ENCODE measurements at regions not wholly inside any gene's neighbourhood (a gene's known extent, or its start where the extent isn't known, plus 50 kb on each side); places are given as distances from the start of the nearest gene placed in this dataset.

GRCh38 chr4:96175871-96176270 is 336.0 kb downstream of the PDHA2 start:
- no peaks in the 10 kb centered on the region for H3K9me3 ChIP-seq (ENCODE audit: control insufficient read depth, insufficient read depth, low read depth, low read length)
- TF ChIP-seq POLR2AphosphoS5 (IDR thresholded peaks at IDR 0.05; ENCODE audit: low read depth, low read length) (no peak), TCF7L2 (IDR thresholded peaks at IDR 0.05; ENCODE audit: low read depth, low read length) (no peak), SIN3A (IDR thresholded peaks at IDR 0.05; ENCODE audit: borderline replicate concordance, insufficient read depth, low read depth, low read length) (no peak), CTCF (IDR thresholded peaks at IDR 0.05) (no peak)
- TF ChIP-seq, protein P1, sequence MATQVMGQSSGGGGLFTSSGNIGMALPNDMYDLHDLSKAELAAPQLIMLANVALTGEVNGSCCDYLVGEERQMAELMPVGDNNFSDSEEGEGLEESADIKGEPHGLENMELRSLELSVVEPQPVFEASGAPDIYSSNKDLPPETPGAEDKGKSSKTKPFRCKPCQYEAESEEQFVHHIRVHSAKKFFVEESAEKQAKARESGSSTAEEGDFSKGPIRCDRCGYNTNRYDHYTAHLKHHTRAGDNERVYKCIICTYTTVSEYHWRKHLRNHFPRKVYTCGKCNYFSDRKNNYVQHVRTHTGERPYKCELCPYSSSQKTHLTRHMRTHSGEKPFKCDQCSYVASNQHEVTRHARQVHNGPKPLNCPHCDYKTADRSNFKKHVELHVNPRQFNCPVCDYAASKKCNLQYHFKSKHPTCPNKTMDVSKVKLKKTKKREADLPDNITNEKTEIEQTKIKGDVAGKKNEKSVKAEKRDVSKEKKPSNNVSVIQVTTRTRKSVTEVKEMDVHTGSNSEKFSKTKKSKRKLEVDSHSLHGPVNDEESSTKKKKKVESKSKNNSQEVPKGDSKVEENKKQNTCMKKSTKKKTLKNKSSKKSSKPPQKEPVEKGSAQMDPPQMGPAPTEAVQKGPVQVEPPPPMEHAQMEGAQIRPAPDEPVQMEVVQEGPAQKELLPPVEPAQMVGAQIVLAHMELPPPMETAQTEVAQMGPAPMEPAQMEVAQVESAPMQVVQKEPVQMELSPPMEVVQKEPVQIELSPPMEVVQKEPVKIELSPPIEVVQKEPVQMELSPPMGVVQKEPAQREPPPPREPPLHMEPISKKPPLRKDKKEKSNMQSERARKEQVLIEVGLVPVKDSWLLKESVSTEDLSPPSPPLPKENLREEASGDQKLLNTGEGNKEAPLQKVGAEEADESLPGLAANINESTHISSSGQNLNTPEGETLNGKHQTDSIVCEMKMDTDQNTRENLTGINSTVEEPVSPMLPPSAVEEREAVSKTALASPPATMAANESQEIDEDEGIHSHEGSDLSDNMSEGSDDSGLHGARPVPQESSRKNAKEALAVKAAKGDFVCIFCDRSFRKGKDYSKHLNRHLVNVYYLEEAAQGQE (IDR thresholded peaks at IDR 0.05; ENCODE audit: insufficient read depth in 1 of 2, low read depth in 2 of 2, low read length in 1 of 2), result no peak
- H3K27me3 ChIP-seq (ENCODE audit: control insufficient read depth, insufficient read depth, low read length), result no peaks in the 10 kb centered on the region
- no peak overlapping the region for H3K27ac ChIP-seq (ENCODE audit: low read length)
- no peaks in the 10 kb centered on the region for H3K36me3 ChIP-seq (ENCODE audit: control insufficient read depth, insufficient read depth, low read length)
- no TSS peak for BruUV-seq (replicated peaks)
- intact Hi-C loops (cut with micrococcal nuclease; ENCODE audit: unreplicated experiment) (no loop called here), in situ Hi-C loops (cut with HindIII; ENCODE audit: low pct_unique_long_range_greater_than_20kb, low sequenced_read_pairs) (no loop called here)
- ChIA-PET POLR2A (no interaction called here), CTCF (no interaction called here)
- ATAC-seq (no peak), DNase-seq (ENCODE audit: low read depth, low spot score) (no peak)
- H3K4me1 ChIP-seq (ENCODE audit: control insufficient read depth, insufficient read depth, low read length), result no peaks in the 10 kb centered on the region
- no peak overlapping the region for H3K4me3 ChIP-seq (ENCODE audit: low read depth in 2 of 2, low read length in 2 of 2)

DNA sequence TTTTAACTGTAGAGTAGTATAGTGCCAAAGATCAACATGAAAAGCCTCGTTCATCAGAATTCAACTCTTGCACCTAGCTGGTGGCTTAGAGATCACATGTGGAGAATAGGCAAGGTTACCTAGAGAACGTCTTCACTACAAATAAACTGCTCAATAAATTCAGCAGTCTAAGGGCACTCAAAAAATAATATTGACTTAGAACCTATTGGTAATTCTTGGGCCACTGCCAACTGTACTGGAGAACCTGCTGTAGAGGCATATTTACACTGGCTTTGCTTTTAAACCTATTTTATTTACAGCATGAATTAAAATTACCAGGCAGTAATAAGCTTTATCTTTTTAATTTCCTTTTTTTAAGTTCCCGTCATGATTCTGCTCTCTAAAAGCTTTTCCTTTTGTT is 343.7 kb downstream of the PDHA2 start:
- H3K36me3 ChIP-seq (ENCODE audit: control insufficient read depth, insufficient read depth, low read length), result no peaks in the 10 kb centered on the region
- DNase-seq (ENCODE audit: low read depth, low spot score), result no peak
- H3K27ac ChIP-seq (ENCODE audit: low read length), result no peak overlapping the region
- no peaks in the 10 kb centered on the region for H3K27me3 ChIP-seq (ENCODE audit: control insufficient read depth, insufficient read depth, low read length)
- intact Hi-C loops (cut with micrococcal nuclease; ENCODE audit: unreplicated experiment), result no loop called here
- in situ Hi-C loops (cut with HindIII; ENCODE audit: low pct_unique_long_range_greater_than_20kb, low sequenced_read_pairs), result no loop called here
- H3K4me1 ChIP-seq (ENCODE audit: control insufficient read depth, insufficient read depth, low read length), result no peaks in the 10 kb centered on the region
- CTCF ChIA-PET, result no interaction called here
- BruUV-seq (replicated peaks), result no TSS peak
- H3K9me3 ChIP-seq (ENCODE audit: control insufficient read depth, insufficient read depth, low read depth, low read length), result no peaks in the 10 kb centered on the region
- POLR2A ChIA-PET, result no interaction called here
- no peak for TF ChIP-seq POLR2AphosphoS5 (IDR thresholded peaks at IDR 0.05; ENCODE audit: low read depth, low read length)
- no peak for TF ChIP-seq SIN3A (IDR thresholded peaks at IDR 0.05; ENCODE audit: borderline replicate concordance, insufficient read depth, low read depth, low read length)
- TF ChIP-seq CTCF (IDR thresholded peaks at IDR 0.05), result no peak
- TF ChIP-seq, protein P1 (IDR thresholded peaks at IDR 0.05; ENCODE audit: insufficient read depth in 1 of 2, low read depth in 2 of 2, low read length in 1 of 2), result no peak
- no peak for TF ChIP-seq TCF7L2 (IDR thresholded peaks at IDR 0.05; ENCODE audit: low read depth, low read length)
- ATAC-seq, result no peak
- no peak overlapping the region for H3K4me3 ChIP-seq (ENCODE audit: low read depth in 2 of 2, low read length in 2 of 2)

Measured in Panc1 (cell line).